GM21390 (cell line): ENCODE measurements at regions not wholly inside any gene's neighbourhood (a gene's known extent, or its start where the extent isn't known, plus 50 kb on each side); places are given as distances from the start of the nearest gene placed in this dataset.
A peak's percentile ranks its signal among the peaks of the same experiment; 100 is the strongest.

Experiments used
- ATAC-seq: cut with Tn5 transposase; IDR thresholded peaks from one replicate; pipeline ENCODE4 v1.9.1; 2021; ENCODE audit not compliant: unreplicated experiment

- no peak for ATAC-seq
These were observed 675.0 kb upstream of the KIRREL3 start for GRCh38 chr11:127675581-127675980.

- ATAC-seq: no peak
These were observed 674.2 kb upstream of the KIRREL3 start for GRCh38 chr11:127674754-127675153.

GRCh38 chr11:127670374-127671119, 670.0 kb upstream of the KIRREL3 start:
- ATAC-seq: no peak

GRCh38 chr11:127656116-127656836, 655.7 kb upstream of the KIRREL3 start:
- no peak for ATAC-seq

DNA sequence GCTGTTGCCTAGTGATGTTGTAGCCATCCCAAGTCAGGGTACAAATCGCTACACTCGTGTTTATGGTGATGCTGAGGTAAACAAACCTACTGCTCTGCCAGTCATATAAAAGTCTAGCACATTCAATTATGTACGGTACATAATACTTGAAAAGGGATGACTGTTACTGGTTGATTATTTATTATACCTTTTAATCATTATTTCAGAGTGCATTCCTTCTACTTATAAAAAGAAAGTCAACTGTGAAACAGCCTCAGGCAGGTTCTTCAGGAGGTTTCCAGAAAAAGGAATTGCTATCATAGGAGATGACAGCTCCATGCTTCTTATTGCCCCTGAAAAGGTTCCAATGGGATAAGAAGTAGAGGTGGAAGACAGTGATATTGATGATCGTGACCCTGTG, 652.5 kb upstream of the KIRREL3 start:
- no peak for ATAC-seq

GRCh38 chr11:127651888-127652221, 651.3 kb upstream of the KIRREL3 start:
- peak; percentile 47 for ATAC-seq

- ATAC-seq: no peak
These were observed 650.8 kb upstream of the KIRREL3 start for GRCh38 chr11:127651175-127651887.

DNA sequence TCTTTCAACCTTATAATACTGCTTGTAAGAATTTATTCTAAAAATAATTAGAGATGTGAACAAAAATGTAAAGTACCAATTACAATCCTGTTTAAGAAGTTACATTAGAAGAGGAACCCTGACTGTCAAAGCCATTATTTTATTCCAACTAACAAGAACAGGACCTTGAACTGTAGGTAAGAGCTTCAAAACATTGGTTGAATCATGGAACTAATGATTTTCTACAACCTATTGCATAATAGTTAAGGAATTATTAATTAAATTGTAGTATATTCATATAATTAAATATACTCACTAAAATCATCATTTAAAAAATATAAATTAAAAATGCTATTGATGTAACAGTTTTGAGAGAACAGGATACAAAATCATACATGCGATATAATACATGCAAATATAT, 649.4 kb upstream of the KIRREL3 start:
- no peak for ATAC-seq

GRCh38 chr11:127649071-127649470, 648.5 kb upstream of the KIRREL3 start:
- no peak for ATAC-seq

GRCh38 chr11:127648583-127648982, 648.0 kb upstream of the KIRREL3 start:
- ATAC-seq: no peak

GRCh38 chr11:127644366-127644765, 643.8 kb upstream of the KIRREL3 start:
- ATAC-seq: no peak

DNA sequence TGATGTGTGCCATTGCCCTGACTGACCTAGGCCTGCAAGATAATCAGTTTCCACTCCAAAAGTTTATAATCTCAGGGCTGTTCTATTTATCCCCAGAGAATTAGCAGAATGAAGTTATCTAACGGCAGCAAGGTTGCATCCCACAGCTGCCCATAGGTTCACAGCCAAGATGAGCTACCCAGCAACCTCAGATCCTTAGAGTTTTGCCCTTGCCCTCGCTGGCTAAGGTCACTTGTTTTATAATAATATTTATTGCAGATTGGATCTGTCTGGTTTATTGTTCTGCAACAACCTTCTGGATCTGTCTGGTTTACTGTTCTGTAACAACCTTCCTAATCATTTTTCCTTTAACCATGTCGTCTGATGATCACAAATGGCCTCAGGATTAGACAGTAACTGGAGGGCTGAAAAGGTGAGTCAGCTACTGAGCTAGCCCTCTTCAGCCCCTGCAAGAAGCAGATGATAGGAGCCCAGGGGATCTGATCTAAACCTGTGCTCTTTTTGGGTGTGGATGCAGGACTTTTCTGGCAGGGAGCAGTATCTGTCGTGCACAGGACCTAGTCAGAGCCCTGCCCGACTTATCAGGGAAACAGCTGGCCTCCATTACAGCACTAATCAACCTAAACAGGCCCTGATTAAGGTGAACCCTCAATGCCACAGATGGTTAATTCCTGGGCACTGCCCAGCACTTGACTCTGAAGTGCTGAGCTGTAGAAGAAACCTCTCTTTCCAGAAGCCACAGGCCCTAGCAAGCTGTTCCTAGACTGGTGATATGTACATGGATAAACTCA, 642.9 kb upstream of the KIRREL3 start:
- ATAC-seq: no peak

DNA sequence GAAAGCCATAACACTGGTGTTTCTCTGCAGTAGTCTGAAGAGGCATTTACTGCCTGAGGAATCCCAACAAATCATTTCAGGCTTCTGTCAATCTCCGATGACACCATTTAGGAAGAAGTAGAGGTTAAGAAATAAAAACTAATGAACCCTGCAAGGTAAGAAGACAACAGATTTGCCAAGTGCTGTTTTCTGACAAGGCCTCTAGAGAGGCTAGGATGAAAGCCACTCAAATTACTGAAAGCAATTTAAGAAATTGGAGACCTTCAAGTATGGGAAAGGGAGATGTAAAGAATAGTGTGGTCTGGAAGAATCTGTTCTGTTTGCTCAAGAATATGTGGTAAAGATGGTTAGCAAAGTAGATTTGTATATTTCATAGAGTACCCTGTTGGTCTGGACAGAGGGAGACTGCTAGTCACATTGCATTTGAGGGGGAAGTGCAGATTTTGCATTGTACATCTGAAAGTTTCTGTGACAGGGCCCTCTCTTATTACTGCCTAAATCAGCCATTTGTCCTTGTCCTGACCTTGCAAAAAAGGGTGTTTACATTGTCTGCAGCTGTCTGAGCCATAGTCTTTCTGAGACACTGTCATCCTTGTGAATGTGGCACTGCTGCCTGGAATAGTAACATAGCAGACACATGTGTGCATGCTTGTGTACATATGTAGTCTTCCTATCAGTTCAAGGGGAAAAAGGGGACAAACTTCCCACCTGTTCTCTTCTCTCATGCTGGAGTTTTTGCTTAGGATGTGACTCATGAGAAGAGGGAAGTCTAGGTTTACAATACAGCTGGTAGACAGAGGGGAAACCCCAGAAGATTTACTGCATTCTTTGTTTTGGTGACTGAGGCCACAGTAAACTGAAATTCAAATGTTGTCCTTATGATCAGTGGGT, 640.2 kb upstream of the KIRREL3 start:
- no peak for ATAC-seq

- no peak for ATAC-seq
These were observed 639.3 kb upstream of the KIRREL3 start for GRCh38 chr11:127639916-127640315.

GRCh38 chr11:127632976-127633680, 632.6 kb upstream of the KIRREL3 start:
- no peak for ATAC-seq

GRCh38 chr11:127632546-127632945, 632.0 kb upstream of the KIRREL3 start:
- no peak for ATAC-seq

DNA sequence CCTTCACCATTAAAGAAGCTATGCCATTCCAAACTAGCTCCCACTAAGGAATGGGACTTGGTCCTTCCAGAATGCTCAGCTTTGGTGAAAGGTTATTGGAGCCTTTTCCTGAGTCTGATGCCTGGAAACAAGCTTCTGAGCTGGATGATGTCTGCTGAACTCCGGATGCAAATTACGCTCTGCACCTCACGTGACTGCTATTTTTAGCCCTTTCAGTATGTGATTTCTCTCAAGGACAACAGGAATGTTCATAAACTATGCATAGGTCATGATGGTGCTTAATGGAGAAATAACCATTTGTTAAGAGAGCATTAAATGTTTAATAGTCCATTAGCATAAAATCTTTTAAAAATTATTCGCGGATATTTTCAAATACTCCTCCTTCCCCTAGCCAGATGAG, 631.4 kb upstream of the KIRREL3 start:
- no peak for ATAC-seq

- ATAC-seq: no peak
These were observed 628.6 kb upstream of the KIRREL3 start for GRCh38 chr11:127629200-127629599.

DNA sequence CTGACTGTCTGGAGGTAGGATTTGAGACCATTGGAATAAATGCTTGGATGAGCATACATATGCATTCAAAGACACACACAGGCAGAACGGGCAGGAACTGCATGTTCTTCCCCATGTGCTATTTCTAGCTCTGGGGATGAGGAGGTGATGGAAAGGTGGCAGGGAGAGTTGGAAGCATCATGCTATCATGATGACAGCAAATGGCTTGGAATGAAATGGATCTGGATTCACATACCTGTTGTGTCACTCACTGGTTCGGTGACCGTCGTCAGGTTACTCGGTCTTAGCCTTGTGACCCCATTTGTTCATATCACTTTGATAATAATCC, 627.9 kb upstream of the KIRREL3 start:
- no peak for ATAC-seq
